Fibroblast of skin of abdomen (primary cell): ENCODE measurements at regions not wholly inside any gene's neighbourhood (a gene's known extent, or its start where the extent isn't known, plus 50 kb on each side); places are given as distances from the start of the nearest gene placed in this dataset.
"Not testable (repeated sequence)": the region's sequence is repeated elsewhere in the genome, so short reads cannot be mapped to it uniquely, and the experiment has no call there.

Experiments
- DNase-seq: peaks from one replicate; pipeline ENCODE4 v3.0.0-alpha.2; 2013

GRCh38 chr9:100813871-100814270 is 214.7 kb upstream of the PLPPR1 start:
- DNase-seq, result no peak

- DNase-seq, result no peak
Measured at GRCh38 chr9:100819980-100820379, 208.5 kb upstream of the PLPPR1 start.

DNA sequence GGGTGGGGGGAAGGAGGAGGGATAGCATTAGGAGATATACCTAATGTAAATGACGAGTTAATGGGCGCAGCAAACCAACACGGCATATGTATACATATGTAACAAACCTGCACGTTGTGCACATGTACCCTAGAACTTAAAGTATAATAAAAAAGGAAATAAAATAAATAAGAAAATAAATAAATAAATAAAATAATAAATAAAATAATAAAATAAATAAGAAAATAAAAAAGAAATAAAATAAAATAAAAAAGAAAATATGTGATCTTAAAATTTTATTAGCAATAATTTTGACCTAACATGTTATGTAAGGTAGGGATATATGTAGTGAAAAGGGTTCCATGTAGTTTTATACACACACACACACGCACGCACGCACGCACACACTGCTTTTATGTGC is 195.5 kb upstream of the PLPPR1 start:
- DNase-seq, result not testable (repeated sequence)

GRCh38 chr9:100838857-100839256 is 189.7 kb upstream of the PLPPR1 start:
- no peak for DNase-seq

GRCh38 chr9:100848726-100849125 is 179.8 kb upstream of the PLPPR1 start:
- no peak for DNase-seq

- DNase-seq, result no peak
Measured at GRCh38 chr9:100852088-100852487, 176.4 kb upstream of the PLPPR1 start.

- no peak for DNase-seq
Measured at GRCh38 chr9:100856238-100856637, 172.3 kb upstream of the PLPPR1 start.

DNA sequence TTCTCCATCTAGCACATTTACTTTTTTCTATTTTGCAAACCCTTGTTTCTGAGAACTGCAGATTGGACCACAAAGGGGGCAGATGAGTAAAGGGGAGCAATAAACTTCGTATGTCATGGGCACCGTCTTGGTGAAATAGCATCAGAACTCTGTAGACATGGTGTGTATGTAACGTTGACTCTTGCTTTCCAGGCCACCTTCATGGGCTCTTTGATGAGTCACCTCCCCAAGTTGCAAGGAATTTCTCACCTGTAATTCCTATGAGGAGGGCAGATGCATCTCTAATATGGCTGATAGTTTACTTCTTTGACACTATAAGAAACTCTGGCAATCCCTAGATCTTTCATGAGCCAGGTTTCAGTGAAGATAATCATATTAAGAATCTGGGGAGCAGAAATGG is 163.4 kb upstream of the PLPPR1 start:
- DNase-seq, result no peak

GRCh38 chr9:100865648-100866047 is 162.9 kb upstream of the PLPPR1 start:
- no peak for DNase-seq

DNA sequence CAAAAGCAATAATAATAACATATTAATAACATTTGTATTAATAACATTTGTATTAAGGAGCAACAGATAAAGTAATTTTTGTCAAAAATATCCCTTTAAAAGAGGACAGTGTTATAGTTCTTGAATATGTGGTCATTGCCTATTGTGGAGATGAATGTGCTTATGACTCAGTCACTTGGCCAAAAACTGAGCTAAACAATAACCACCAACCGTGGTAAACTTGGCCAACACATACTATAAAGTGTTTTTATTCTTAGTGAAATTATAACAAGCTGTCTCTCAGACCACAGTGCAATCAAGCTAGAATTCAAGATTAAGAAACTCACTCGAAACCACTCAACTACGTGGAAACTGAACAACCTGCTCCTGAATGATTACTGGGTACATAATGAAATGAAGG is 159.2 kb upstream of the PLPPR1 start:
- no peak for DNase-seq

GRCh38 chr9:100879884-100880283 is 148.6 kb upstream of the PLPPR1 start:
- DNase-seq, result no peak

DNA sequence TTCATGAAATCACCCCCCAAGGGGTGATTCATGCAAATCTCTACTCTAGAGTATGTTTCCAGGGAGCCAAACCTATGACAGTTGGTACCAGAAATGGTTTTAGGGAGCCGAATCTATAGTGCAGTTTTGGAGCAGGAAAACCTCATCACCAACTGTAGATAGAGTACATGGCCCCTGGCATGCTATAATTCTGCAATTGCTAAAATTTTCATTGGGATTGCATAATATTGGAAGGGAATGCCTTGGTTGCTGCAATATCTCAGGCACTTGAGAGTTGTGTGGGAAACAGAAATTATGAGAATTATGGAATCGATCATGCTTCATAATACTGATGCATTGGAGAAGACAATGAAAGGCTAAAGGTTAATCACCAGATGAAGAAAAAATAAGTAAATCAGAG is 148.2 kb upstream of the PLPPR1 start:
- no peak for DNase-seq

DNA sequence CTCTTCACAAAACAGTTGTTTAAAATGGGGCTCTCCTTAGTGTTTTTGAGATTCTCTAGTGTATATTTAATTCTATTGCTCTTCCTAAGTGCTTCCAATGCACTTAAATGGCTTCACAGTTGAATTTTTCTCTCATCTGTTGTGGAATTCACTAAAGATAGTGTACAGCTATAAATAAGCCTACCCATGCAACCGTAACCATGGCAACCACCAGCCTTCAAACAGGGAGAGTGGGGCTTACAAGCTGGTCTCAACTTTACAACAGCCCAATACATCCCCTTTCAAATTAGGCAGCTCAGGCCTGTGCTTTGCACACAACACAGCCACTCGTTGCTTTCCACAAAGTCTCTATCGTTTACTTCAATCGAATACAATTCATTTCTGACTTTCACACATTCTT is 144.0 kb upstream of the PLPPR1 start:
- DNase-seq, result no peak

DNA sequence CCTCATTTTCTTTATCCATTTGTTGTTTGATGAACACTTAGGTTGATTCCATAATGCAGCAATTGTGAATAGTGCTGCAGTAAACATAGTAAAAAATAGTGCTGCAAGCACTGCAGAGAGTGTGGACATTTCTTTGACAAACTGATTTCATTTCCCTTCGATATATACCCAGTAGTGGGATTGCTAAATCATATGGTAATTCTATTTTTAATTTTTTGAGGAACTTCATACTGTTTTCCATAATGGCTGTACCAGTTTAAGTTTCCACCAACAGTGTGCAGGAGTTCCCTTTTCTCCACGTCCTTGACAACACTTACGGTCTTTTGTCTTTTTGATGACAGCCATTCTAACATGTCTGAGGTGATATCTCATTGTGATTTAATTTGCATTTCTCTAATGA is 138.2 kb upstream of the PLPPR1 start:
- no peak for DNase-seq

GRCh38 chr9:100911273-100911672 is 117.3 kb upstream of the PLPPR1 start:
- no peak for DNase-seq

DNA sequence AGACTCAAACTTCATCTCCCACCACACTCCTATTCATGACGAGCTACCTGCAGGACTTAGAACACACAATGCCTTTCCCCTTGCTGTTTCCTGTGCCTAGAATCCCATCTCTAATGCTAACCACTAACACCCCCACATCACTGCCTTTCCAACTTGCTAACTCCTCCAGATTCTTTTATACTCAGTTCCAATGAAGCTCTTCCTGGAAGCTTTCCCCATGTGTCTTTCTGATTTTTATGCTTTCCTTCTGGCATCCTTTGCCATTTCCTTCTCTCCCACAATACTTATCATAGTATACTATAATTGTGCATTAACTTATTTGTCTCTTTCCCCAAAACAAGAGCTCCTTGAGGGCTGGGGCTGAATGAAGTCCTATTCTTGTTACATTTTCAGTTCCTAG is 115.3 kb upstream of the PLPPR1 start:
- DNase-seq, result no peak

DNA sequence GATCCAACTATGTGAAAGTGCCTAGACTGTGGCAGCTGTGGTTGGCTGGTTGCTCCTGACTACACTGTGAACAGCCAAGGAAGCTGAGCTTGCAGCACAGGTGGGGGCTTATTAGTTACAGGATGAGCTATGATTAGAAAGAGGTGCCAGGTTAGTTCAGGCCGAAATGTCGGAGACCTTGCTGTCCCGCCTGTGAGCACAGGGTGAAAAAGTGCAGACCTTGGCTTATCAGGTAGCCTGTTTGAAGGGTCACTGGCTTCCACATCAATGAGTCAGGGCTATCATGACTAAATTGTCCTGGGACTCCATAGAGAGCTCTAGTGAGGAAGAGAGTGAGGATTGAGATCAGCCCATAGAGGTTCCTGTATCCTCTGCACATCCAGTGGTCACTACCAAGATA is 114.3 kb upstream of the PLPPR1 start:
- DNase-seq, result no peak

GRCh38 chr9:100919506-100919905 is 109.0 kb upstream of the PLPPR1 start:
- no peak for DNase-seq

DNA sequence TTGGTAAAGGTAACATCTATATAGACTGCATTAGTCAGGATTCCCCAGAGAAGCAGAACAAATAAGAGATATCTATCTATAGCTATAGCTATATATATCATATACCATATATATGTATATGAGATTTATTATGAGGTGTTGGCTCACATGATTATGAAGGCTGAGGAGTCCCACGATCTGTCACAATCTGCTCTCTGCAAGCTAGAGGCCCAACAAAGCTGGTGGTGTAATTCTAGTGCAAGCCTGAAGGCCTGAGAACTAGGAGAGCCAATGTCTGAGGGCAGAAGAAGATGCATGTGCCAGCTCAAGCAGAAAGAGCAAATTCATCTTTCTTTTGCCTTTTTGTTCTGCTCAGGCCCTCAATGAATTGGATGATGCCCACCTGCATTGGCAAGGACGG is 102.2 kb upstream of the PLPPR1 start:
- DNase-seq, result no peak

GRCh38 chr9:100927763-100928162 is 100.8 kb upstream of the PLPPR1 start:
- no peak for DNase-seq

- peak; percentile 61 for DNase-seq
Measured at GRCh38 chr9:100933656-100934055, 94.9 kb upstream of the PLPPR1 start.

DNA sequence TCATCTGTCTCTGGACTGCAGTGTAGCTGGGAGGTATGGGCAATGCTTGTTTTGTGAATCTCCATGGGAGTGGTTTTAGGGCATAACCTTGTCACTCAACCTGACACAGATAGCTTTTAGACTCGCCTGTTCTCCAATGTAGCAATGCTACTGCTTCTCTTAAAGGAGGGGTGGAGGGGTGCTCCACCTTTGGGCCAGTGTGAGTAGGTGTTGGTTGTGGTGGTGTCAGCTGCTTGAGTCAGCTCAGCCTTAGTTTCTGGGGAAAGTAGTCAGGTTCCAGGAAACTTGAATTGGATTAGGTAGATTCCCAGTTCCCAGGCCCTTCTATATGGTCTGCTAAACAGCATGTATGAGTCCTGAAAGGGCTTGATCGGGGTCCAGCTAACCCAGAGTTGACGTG is 91.1 kb upstream of the PLPPR1 start:
- DNase-seq, result no peak

GRCh38 chr9:100938507-100938906 is 90.0 kb upstream of the PLPPR1 start:
- no peak for DNase-seq

DNA sequence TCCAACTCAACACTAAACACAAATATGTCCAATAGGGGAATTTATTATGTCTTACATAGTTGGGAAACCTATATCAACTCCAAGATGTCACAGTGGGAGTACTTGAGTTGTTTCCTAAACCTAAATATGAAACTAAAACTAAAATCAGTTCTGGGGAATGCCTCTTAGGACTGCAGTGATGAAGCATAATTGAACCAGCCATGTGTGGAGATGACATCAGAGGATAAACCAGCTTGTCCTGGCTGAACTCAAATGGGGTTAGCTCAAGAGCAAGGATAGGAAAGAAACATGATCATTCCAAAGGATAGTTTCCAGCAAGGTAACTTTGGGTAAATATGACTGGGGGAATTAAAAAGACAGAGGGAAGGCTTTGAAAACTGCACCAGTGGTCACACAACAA is 88.9 kb upstream of the PLPPR1 start:
- no peak for DNase-seq

GRCh38 chr9:100959226-100959625 is 69.3 kb upstream of the PLPPR1 start:
- DNase-seq, result no peak
